ENCODE measurements at regions not wholly inside any gene's neighbourhood (a gene's known extent, or its start where the extent isn't known, plus 50 kb on each side); places are given as distances from the start of the nearest gene placed in this dataset.

DNA sequence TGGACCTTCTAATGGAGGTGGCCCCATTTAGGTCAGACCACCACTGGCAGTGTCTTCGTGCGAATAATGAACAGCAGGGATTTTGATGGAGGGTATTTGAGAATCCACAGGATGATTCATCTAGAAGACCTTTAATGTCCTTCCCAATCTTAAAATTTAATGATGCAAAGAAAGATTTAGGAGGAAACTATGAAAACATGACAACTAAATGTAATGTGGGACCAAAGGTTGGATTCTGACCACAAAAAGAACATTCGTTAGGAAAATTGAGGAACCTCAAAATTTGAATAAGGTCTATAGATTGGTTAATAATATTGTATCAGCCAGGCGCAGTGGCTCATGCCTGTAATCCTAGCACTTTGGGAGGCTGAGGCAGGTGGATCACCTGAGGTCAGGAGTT lies 78.2 kb upstream of the TMPO start:
- TF ChIP-seq YY1 (IDR thresholded peaks at IDR 0.05; ENCODE audit: insufficient read depth, insufficient read length): no peak
- TF ChIP-seq ZNF274 (IDR thresholded peaks at IDR 0.05; ENCODE audit: low read depth, low read length): no peak
- no peak for TF ChIP-seq SUZ12 (IDR thresholded peaks at IDR 0.05; ENCODE audit: extremely low read depth, insufficient read depth, insufficient read length)

Data from NT2/D1 (cell line).